DOHH2 (cell line): ENCODE measurements at regions not wholly inside any gene's neighbourhood (a gene's known extent, or its start where the extent isn't known, plus 50 kb on each side); places are given as distances from the start of the nearest gene placed in this dataset.

Experiments
- EZH2phosphoT487 ChIP-seq: fragments of 200-600 bp; sonication (generic); IDR thresholded peaks from 2 replicates; pipeline ENCODE4 v1.6.1; 2017; ENCODE audit warnings: borderline replicate concordance, mild to moderate bottlenecking, antibody characterized with exemption, low read length, moderate library complexity, mixed read lengths
- TF ChIP-seq, protein P1 (sequence below): fragments of 200-600 bp; sonication (generic); IDR thresholded peaks from one replicate; pipeline ENCODE4 v1.5.1; 2014; ENCODE audit warnings: antibody characterized with exemption, mild to moderate bottlenecking, low read depth, low read length; ENCODE audit not compliant: poor library complexity, severe bottlenecking

DNA sequence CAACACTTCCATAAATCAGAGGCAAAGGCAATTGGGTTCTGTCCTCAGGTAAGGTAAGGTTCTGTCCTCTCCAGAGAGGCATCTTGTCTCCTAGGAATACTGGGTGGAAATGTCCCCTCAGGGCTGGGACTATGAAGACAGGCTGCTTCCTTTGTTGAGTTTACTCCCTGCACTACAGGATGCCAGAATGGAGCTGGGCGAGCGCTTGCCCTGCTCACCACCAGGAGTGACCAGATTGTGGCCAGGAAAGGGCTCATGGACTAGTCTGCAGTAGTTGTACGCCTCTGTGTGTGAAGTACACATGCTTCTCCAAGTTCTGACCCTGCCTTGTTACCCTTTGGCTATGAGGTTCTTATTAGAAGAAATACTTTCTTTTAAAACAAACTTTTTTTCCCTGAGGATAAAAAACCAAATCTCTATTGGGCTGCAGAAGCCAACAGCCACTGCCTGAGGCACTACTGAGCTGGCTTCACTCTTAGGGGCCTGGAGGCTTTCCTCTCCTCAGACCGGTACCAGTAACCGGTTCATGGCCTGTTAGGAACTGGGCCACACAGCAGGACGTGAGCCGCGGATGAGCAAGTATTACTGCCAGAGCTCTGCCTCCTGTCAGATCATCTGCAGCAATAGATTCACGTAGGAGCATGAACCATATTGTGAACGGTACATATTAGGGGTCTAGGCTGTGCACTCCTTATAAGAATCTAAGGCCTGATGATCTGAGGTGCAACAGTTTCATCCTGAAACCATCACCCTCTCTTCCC, 83.2 kb downstream of the DHRS2 start:
- TF ChIP-seq, protein P1, sequence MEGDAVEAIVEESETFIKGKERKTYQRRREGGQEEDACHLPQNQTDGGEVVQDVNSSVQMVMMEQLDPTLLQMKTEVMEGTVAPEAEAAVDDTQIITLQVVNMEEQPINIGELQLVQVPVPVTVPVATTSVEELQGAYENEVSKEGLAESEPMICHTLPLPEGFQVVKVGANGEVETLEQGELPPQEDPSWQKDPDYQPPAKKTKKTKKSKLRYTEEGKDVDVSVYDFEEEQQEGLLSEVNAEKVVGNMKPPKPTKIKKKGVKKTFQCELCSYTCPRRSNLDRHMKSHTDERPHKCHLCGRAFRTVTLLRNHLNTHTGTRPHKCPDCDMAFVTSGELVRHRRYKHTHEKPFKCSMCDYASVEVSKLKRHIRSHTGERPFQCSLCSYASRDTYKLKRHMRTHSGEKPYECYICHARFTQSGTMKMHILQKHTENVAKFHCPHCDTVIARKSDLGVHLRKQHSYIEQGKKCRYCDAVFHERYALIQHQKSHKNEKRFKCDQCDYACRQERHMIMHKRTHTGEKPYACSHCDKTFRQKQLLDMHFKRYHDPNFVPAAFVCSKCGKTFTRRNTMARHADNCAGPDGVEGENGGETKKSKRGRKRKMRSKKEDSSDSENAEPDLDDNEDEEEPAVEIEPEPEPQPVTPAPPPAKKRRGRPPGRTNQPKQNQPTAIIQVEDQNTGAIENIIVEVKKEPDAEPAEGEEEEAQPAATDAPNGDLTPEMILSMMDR: no peak
- TF ChIP-seq EZH2phosphoT487: no peak
